ENCODE measurements at regions not wholly inside any gene's neighbourhood (a gene's known extent, or its start where the extent isn't known, plus 50 kb on each side); places are given as distances from the start of the nearest gene placed in this dataset.

GRCh38 chr2:8543383-8544170, 138.3 kb upstream of the ID2 start:
- TF ChIP-seq ZNF274 (IDR thresholded peaks at IDR 0.05; ENCODE audit: low read depth, low read length) (no peak), YY1 (IDR thresholded peaks at IDR 0.05; ENCODE audit: insufficient read depth, insufficient read length) (no peak), SUZ12 (IDR thresholded peaks at IDR 0.05; ENCODE audit: extremely low read depth, insufficient read depth, insufficient read length) (no peak)
- DNase-seq (ENCODE audit: low read depth, low spot score), result no peak
- H3K9me3 ChIP-seq (ENCODE audit: insufficient read depth, low read length), result no peaks in the 10 kb centered on the region
- no peak overlapping the region for H3K9ac ChIP-seq (ENCODE audit: insufficient read length, low read depth)
- H3K4me3 ChIP-seq (ENCODE audit: insufficient read length, low read depth), result no peak overlapping the region
- peaks cover 10% of the 10 kb centered on the region for H3K4me1 ChIP-seq (ENCODE audit: insufficient read depth, insufficient read length)
- no peaks in the 10 kb centered on the region for H3K27me3 ChIP-seq (ENCODE audit: insufficient read depth, insufficient read length)
- no peaks in the 10 kb centered on the region for H3K36me3 ChIP-seq (ENCODE audit: insufficient read depth, insufficient read length, low read length)

DNA sequence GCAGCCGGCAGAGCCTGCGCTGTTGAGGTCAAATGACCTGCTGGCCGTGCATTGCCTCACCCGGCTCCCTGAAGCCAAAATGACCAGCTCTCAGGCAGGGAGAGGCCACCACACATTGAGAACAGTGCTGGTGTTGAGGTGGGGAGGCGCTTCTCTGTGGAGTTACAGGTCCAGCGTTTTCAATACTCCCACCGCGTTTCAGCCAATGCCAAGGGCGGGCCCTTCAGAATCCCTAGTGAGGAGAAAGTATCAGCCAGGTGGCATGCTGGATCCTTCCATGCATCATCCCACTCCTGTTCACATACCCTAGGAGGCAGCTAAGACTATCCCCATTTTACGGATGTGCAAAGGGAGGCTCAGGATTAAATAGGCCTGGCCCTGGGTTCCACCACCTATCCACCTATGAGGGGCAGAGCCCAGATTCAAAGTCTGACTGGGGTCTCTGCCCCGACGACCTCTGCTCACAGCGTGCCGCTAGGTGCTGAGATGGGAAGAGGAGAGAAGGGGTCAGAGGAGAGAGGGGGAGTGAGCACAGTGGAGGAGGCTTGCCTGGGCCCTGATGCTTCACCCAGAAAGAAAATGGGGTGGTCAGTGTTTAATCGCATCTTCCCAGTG, 137.6 kb upstream of the ID2 start:
- no peak overlapping the region for H3K4me3 ChIP-seq (ENCODE audit: insufficient read length, low read depth)
- DNase-seq (ENCODE audit: low read depth, low spot score), result no peak
- H3K36me3 ChIP-seq (ENCODE audit: insufficient read depth, insufficient read length, low read length), result no peaks in the 10 kb centered on the region
- TF ChIP-seq SUZ12 (IDR thresholded peaks at IDR 0.05; ENCODE audit: extremely low read depth, insufficient read depth, insufficient read length) (no peak), ZNF274 (IDR thresholded peaks at IDR 0.05; ENCODE audit: low read depth, low read length) (no peak), YY1 (IDR thresholded peaks at IDR 0.05; ENCODE audit: insufficient read depth, insufficient read length) (no peak)
- H3K27me3 ChIP-seq (ENCODE audit: insufficient read depth, insufficient read length), result no peaks in the 10 kb centered on the region
- no peak overlapping the region for H3K9ac ChIP-seq (ENCODE audit: insufficient read length, low read depth)
- peaks cover 12% of the 10 kb centered on the region for H3K4me1 ChIP-seq (ENCODE audit: insufficient read depth, insufficient read length)
- H3K9me3 ChIP-seq (ENCODE audit: insufficient read depth, low read length), result no peaks in the 10 kb centered on the region

DNA sequence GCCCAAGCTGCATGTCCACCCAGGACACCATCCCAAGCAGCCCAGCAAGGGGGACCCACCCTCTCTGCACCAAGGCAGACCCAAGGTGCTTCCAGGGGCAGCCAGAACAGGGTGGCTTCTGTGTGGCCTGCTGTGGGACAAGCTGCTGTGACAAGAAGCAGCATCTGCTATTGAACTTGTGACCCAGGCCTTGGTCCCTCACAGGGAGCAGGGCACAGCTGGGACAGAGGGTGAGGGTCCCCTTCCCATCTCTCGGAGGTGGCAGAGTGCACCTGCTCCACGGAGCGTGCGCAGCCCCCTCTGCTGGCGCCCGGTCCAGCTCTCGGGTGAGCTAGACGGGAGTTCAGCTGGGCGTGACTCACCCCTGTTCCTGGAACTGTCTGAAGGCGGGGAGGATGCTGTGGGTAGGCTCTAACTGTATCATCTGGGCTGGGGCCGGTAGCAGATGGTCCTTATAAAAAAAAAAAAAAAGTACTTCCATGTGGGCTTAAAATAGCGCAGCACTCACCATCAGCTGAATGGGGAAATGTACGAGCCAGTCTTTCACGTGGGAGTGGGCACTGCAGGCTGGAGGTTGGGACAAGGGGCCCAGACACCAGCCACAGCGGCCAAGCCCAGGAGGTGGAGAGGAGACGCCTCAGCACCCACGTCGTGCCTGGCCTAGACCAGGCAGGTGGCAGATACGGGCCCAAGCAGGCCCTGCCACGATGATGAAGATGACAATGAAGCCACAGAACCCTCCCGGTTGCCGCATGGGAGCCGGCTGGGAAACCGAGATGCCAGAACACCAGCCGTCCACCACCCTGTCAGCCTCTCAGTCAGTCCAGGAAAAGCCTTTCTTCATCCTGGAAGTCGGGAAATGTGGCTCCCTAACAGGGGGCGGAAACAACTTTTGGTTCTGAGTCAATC, 136.8 kb upstream of the ID2 start:
- Histone ChIP-seq H3K9ac (ENCODE audit: insufficient read length, low read depth) (no peak overlapping the region), H3K4me1 (ENCODE audit: insufficient read depth, insufficient read length) (peaks cover 12% of the 10 kb centered on the region), H3K4me3 (ENCODE audit: insufficient read length, low read depth) (no peak overlapping the region), H3K36me3 (ENCODE audit: insufficient read depth, insufficient read length, low read length) (no peaks in the 10 kb centered on the region), H3K9me3 (ENCODE audit: insufficient read depth, low read length) (no peaks in the 10 kb centered on the region), H3K27me3 (ENCODE audit: insufficient read depth, insufficient read length) (no peaks in the 10 kb centered on the region)
- no peak for TF ChIP-seq SUZ12 (IDR thresholded peaks at IDR 0.05; ENCODE audit: extremely low read depth, insufficient read depth, insufficient read length)
- no peak for TF ChIP-seq ZNF274 (IDR thresholded peaks at IDR 0.05; ENCODE audit: low read depth, low read length)
- no peak for TF ChIP-seq YY1 (IDR thresholded peaks at IDR 0.05; ENCODE audit: insufficient read depth, insufficient read length)
- DNase-seq (ENCODE audit: low read depth, low spot score), result no peak

- no peak for DNase-seq (ENCODE audit: low read depth, low spot score)
- H3K9ac ChIP-seq (ENCODE audit: insufficient read length, low read depth), result no peak overlapping the region
- no peaks in the 10 kb centered on the region for H3K36me3 ChIP-seq (ENCODE audit: insufficient read depth, insufficient read length, low read length)
- H3K4me3 ChIP-seq (ENCODE audit: insufficient read length, low read depth), result no peak overlapping the region
- peaks cover 10% of the 10 kb centered on the region for H3K4me1 ChIP-seq (ENCODE audit: insufficient read depth, insufficient read length)
- H3K27me3 ChIP-seq (ENCODE audit: insufficient read depth, insufficient read length), result no peaks in the 10 kb centered on the region
- TF ChIP-seq ZNF274 (IDR thresholded peaks at IDR 0.05; ENCODE audit: low read depth, low read length), result no peak
- no peak for TF ChIP-seq YY1 (IDR thresholded peaks at IDR 0.05; ENCODE audit: insufficient read depth, insufficient read length)
- no peak for TF ChIP-seq SUZ12 (IDR thresholded peaks at IDR 0.05; ENCODE audit: extremely low read depth, insufficient read depth, insufficient read length)
- H3K9me3 ChIP-seq (ENCODE audit: insufficient read depth, low read length), result no peaks in the 10 kb centered on the region
These were observed 135.9 kb upstream of the ID2 start for GRCh38 chr2:8545695-8546611.

GRCh38 chr2:8546612-8547283, 135.1 kb upstream of the ID2 start:
- H3K9me3 ChIP-seq (ENCODE audit: insufficient read depth, low read length), result no peaks in the 10 kb centered on the region

More at GRCh38 chr2:8546612-8547283, 135.1 kb upstream of the ID2 start:
- no peak for DNase-seq (ENCODE audit: low read depth, low spot score)
- Histone ChIP-seq H3K9ac (ENCODE audit: insufficient read length, low read depth) (no peak overlapping the region), H3K36me3 (ENCODE audit: insufficient read depth, insufficient read length, low read length) (no peaks in the 10 kb centered on the region), H3K27me3 (ENCODE audit: insufficient read depth, insufficient read length) (no peaks in the 10 kb centered on the region), H3K4me1 (ENCODE audit: insufficient read depth, insufficient read length) (peaks cover 10% of the 10 kb centered on the region), H3K4me3 (ENCODE audit: insufficient read length, low read depth) (no peak overlapping the region)
- no peak for TF ChIP-seq ZNF274 (IDR thresholded peaks at IDR 0.05; ENCODE audit: low read depth, low read length)
- no peak for TF ChIP-seq SUZ12 (IDR thresholded peaks at IDR 0.05; ENCODE audit: extremely low read depth, insufficient read depth, insufficient read length)

All from NT2/D1 (cell line).